GM21786 (cell line): ENCODE measurements at regions not wholly inside any gene's neighbourhood (a gene's known extent, or its start where the extent isn't known, plus 50 kb on each side); places are given as distances from the start of the nearest gene placed in this dataset.

Source experiments
- ATAC-seq: cut with Tn5 transposase; IDR thresholded peaks from one replicate; pipeline ENCODE4 v1.9.1; 2021; ENCODE audit not compliant: unreplicated experiment

GRCh38 chr5:27494887-27495286, 456.5 kb upstream of the CDH9 start:
- no peak for ATAC-seq

- no peak for ATAC-seq
Observed at GRCh38 chr5:27491746-27492439, 453.5 kb upstream of the CDH9 start.

- no peak for ATAC-seq
Observed at GRCh38 chr5:27491047-27491446, 452.7 kb upstream of the CDH9 start.

- no peak for ATAC-seq
Observed at GRCh38 chr5:27489701-27490100, 451.3 kb upstream of the CDH9 start.

GRCh38 chr5:27482663-27483062, 444.3 kb upstream of the CDH9 start:
- no peak for ATAC-seq

- no peak for ATAC-seq
Observed at GRCh38 chr5:27479859-27480258, 441.5 kb upstream of the CDH9 start.

GRCh38 chr5:27477550-27477949, 439.2 kb upstream of the CDH9 start:
- no peak for ATAC-seq

- ATAC-seq, result no peak
Observed at GRCh38 chr5:27476356-27476988, 438.1 kb upstream of the CDH9 start.

GRCh38 chr5:27475063-27475462, 436.7 kb upstream of the CDH9 start:
- ATAC-seq, result no peak

- no peak for ATAC-seq
Observed at GRCh38 chr5:27474395-27474794, 436.0 kb upstream of the CDH9 start.

GRCh38 chr5:27474047-27474309, 435.6 kb upstream of the CDH9 start:
- no peak for ATAC-seq

- ATAC-seq, result no peak
Observed at GRCh38 chr5:27473307-27474046, 435.1 kb upstream of the CDH9 start.

GRCh38 chr5:27472871-27473270, 434.5 kb upstream of the CDH9 start:
- no peak for ATAC-seq

GRCh38 chr5:27472000-27472763, 433.8 kb upstream of the CDH9 start:
- peak; percentile 97 for ATAC-seq

GRCh38 chr5:27466959-27467358, 428.6 kb upstream of the CDH9 start:
- ATAC-seq, result no peak

- no peak for ATAC-seq
Observed at GRCh38 chr5:27465140-27465539, 426.8 kb upstream of the CDH9 start.

- no peak for ATAC-seq
Observed at GRCh38 chr5:27463446-27464149, 425.2 kb upstream of the CDH9 start.

GRCh38 chr5:27462936-27463335, 424.6 kb upstream of the CDH9 start:
- no peak for ATAC-seq

- ATAC-seq, result peak; percentile 82
Observed at GRCh38 chr5:27458287-27458686, 419.9 kb upstream of the CDH9 start.

- ATAC-seq, result no peak
Observed at GRCh38 chr5:27451377-27451776, 413.0 kb upstream of the CDH9 start.

GRCh38 chr5:27450607-27451006, 412.2 kb upstream of the CDH9 start:
- ATAC-seq, result peak; percentile 47
